K562 (cell line): ENCODE measurements at regions not wholly inside any gene's neighbourhood (a gene's known extent, or its start where the extent isn't known, plus 50 kb on each side); places are given as distances from the start of the nearest gene placed in this dataset.

Experiments used
- DMBX1 ChIP-seq: fragments of 250-450 bp; sonication (Bioruptor Pico); IDR thresholded peaks from 2 replicates; pipeline ENCODE4 v1.8.0; 2022; ENCODE audit warnings: inconsistent platforms, mild to moderate bottlenecking, moderate library complexity, borderline replicate concordance
- RAD51 ChIP-seq: fragments of 450-650 bp; IDR thresholded peaks from 2 replicates; pipeline ENCODE4 v1.7.1; 2016; ENCODE audit warnings: low read depth, mild to moderate bottlenecking, borderline replicate concordance
- RBM25 ChIP-seq: fragments of 200-400 bp; formaldehyde crosslinking; IDR thresholded peaks from 2 replicates; pipeline ENCODE4 v1.6.1; 2018; ENCODE audit warnings: low read length, low read depth, moderate library complexity; ENCODE audit not compliant: severe bottlenecking

GRCh38 chr21:23732776-23733175 is 1874.5 kb downstream of the MRPL39 start:
- TF ChIP-seq RBM25 (no peak), DMBX1 (no peak), RAD51 (no peak)
